IMR-90 (cell line): ENCODE measurements at regions not wholly inside any gene's neighbourhood (a gene's known extent, or its start where the extent isn't known, plus 50 kb on each side); places are given as distances from the start of the nearest gene placed in this dataset.

ENCODE experiments used
- ATAC-seq: fragments of 200-7000 bp; cut with Tn5 transposase; 2 replicates; pipeline ENCODE4 v1.9.1; 2020; ENCODE audit warnings: low read depth, mild to moderate bottlenecking, moderate library complexity
- BruUV-seq: library from RNA; stranded (reverse); fragments of 400-500 nt; replicated peaks from 2 replicates; lab custom pipeline; 2021; lab: Mats Ljungman, UMichigan
- CTCF ChIA-PET: fragments of 300-600 bp; formaldehyde crosslinking; extraction: SDS; loops from one replicate; lab custom pipeline; 2021; ENCODE audit warnings: antibody characterized with exemption; lab: Yijun Ruan, JAX
- POLR2A ChIA-PET: fragments of 300-600 bp; sonication (Branson Sonifier 250); formaldehyde crosslinking; loops from one replicate; lab custom pipeline; 2022; ENCODE audit warnings: antibody characterized with exemption; ENCODE audit not compliant: unreplicated experiment; lab: Charles Lee
- DNase-seq: peaks from one replicate; pipeline ENCODE4 v3.0.0; 2013
- H2AFZ ChIP-seq: replicated peaks from 2 replicates; pipeline ENCODE3; 2013; ENCODE audit warnings: low read length, mild to moderate bottlenecking; ENCODE audit not compliant: poor library complexity
- H2AK5ac ChIP-seq: 2 replicates; pipeline ENCODE4 v1.6.1; 2013; ENCODE audit warnings: low read depth, low read length, inconsistent platforms
- H2AK9ac ChIP-seq: replicated peaks from 2 replicates; pipeline ENCODE3; 2013; ENCODE audit warnings: mild to moderate bottlenecking, low read depth, low read length, moderate library complexity; ENCODE audit not compliant: poor library complexity
- H2BK120ac ChIP-seq: 2 replicates; pipeline ENCODE4 v1.6.1; 2013; ENCODE audit warnings: low read depth, low read length, inconsistent platforms
- H2BK15ac ChIP-seq: 3 replicates; pipeline ENCODE4 v1.6.1; 2013; ENCODE audit warnings: low read depth, low read length, inconsistent platforms
- H2BK20ac ChIP-seq: 2 replicates; pipeline ENCODE4 v1.6.1; 2013; ENCODE audit warnings: low read depth, mild to moderate bottlenecking, inconsistent platforms, low read length, moderate library complexity
- H2BK5ac ChIP-seq: 2 replicates; pipeline ENCODE4 v1.6.1; 2013; ENCODE audit warnings: mild to moderate bottlenecking, low read depth, low read length, inconsistent platforms; ENCODE audit not compliant: poor library complexity, severe bottlenecking
- H3K14ac ChIP-seq: replicated peaks from 2 replicates; pipeline ENCODE4 v1.6.1; 2013; ENCODE audit warnings: low read depth, low read length, inconsistent platforms
- H3K18ac ChIP-seq: 2 replicates; pipeline ENCODE4 v1.6.1; 2013; ENCODE audit warnings: low read depth, low read length, control low read depth
- H3K23ac ChIP-seq: 2 replicates; pipeline ENCODE4 v1.6.1; 2013; ENCODE audit warnings: low read depth, low read length, inconsistent platforms
- H3K27ac ChIP-seq: 2 replicates; pipeline ENCODE4 v1.5.1; 2013; ENCODE audit warnings: mild to moderate bottlenecking, control low read depth, low read length; ENCODE audit not compliant: insufficient read depth
- H3K27me3 ChIP-seq: 2 replicates; pipeline ENCODE4 v1.6.1; 2013; ENCODE audit warnings: low read length; ENCODE audit not compliant: control insufficient read depth, insufficient read depth
- H3K36me3 ChIP-seq: 2 replicates; pipeline ENCODE4 v1.6.1; 2013; ENCODE audit warnings: low read length, mixed read lengths; ENCODE audit not compliant: control insufficient read depth, insufficient read depth
- H3K4ac ChIP-seq: 2 replicates; pipeline ENCODE4 v1.6.1; 2013; ENCODE audit warnings: low read depth, low read length, inconsistent platforms
- H3K4me1 ChIP-seq: 2 replicates; pipeline ENCODE4 v1.6.1; 2013; ENCODE audit warnings: low read length, mixed read lengths; ENCODE audit not compliant: control insufficient read depth, insufficient read depth
- H3K4me2 ChIP-seq: 2 replicates; pipeline ENCODE4 v1.6.1; 2013; ENCODE audit warnings: low read depth, mild to moderate bottlenecking, control low read depth, low read length, moderate library complexity
- H3K4me3 ChIP-seq: 2 replicates; pipeline ENCODE4 v1.5.1; 2013; ENCODE audit warnings: low read depth, mild to moderate bottlenecking, control low read depth, low read length, moderate library complexity; ENCODE audit not compliant: insufficient read depth
- H3K56ac ChIP-seq: 2 replicates; pipeline ENCODE4 v1.6.1; 2013; ENCODE audit warnings: low read length, inconsistent platforms; ENCODE audit not compliant: insufficient read depth; ENCODE audit errors: extremely low read depth
- H3K79me1 ChIP-seq, 2 experiments: 2 replicates each; pipeline ENCODE4 v1.6.1; 2013; ENCODE audit warnings: low read length in 2 of 2, inconsistent platforms in 1 of 2, low read depth in 1 of 2
- H3K9ac ChIP-seq: 2 replicates; pipeline ENCODE4 v1.6.1; 2013; ENCODE audit warnings: low read depth, low read length, control low read depth
- H3K9me1 ChIP-seq: 2 replicates; pipeline ENCODE4 v1.6.1; 2013; ENCODE audit warnings: low read length, inconsistent platforms; ENCODE audit not compliant: insufficient read depth
- H3K9me3 ChIP-seq: 2 replicates; pipeline ENCODE4 v1.6.1; 2013; ENCODE audit warnings: low read length; ENCODE audit not compliant: control insufficient read depth, insufficient read depth
- H4K20me1 ChIP-seq: 2 replicates; pipeline ENCODE4 v1.6.1; 2013; ENCODE audit warnings: low read length, inconsistent platforms; ENCODE audit not compliant: insufficient read depth
- H4K5ac ChIP-seq: 2 replicates; pipeline ENCODE4 v1.6.1; 2013; ENCODE audit warnings: mild to moderate bottlenecking, low read depth, low read length, control low read depth
- H4K8ac ChIP-seq, 2 experiments: 2 replicates each; pipeline ENCODE4 v1.6.1; 2013; ENCODE audit warnings: low read depth in 2 of 2, low read length in 2 of 2, control low read depth in 1 of 2, inconsistent platforms in 1 of 2
- H4K91ac ChIP-seq: 2 replicates; pipeline ENCODE4 v1.6.1; 2013; ENCODE audit warnings: low read depth, low read length, inconsistent platforms; ENCODE audit not compliant: insufficient read depth
- BHLHE40 ChIP-seq: fragments of 150-350 bp; IDR thresholded peaks from 2 replicates; pipeline ENCODE4 v1.6.1; 2016; ENCODE audit warnings: mild to moderate bottlenecking, low read depth, low read length
- CEBPB ChIP-seq: IDR thresholded peaks from 2 replicates; pipeline ENCODE4 v1.6.1; 2012; ENCODE audit warnings: low read depth, low read length, improper control_type of control experiment
- CHD1 ChIP-seq: IDR thresholded peaks from 2 replicates; pipeline ENCODE4 v1.6.1; 2012; ENCODE audit warnings: low read depth, low read length, improper control_type of control experiment
- CTCF ChIP-seq: conservative IDR thresholded peaks from 2 replicates; pipeline ENCODE4 v1.5.1; 2012; ENCODE audit warnings: mild to moderate bottlenecking, low read depth, low read length, improper control_type of control experiment
- FOS ChIP-seq: fragments of 150-350 bp; IDR thresholded peaks from 2 replicates; pipeline ENCODE4 v1.6.1; 2016; ENCODE audit warnings: low read depth, low read length
- MAFK ChIP-seq: IDR thresholded peaks from 2 replicates; pipeline ENCODE4 v1.6.1; 2012; ENCODE audit warnings: low read depth, low read length, improper control_type of control experiment
- MAZ ChIP-seq: IDR thresholded peaks from 2 replicates; pipeline ENCODE4 v1.6.1; 2012; ENCODE audit warnings: low read depth, mild to moderate bottlenecking, low read length, improper control_type of control experiment, moderate library complexity, borderline replicate concordance
- MXI1 ChIP-seq: IDR thresholded peaks from 2 replicates; pipeline ENCODE4 v1.6.1; 2012; ENCODE audit warnings: low read depth, mild to moderate bottlenecking, low read length, moderate library complexity, borderline replicate concordance
- NFE2L2 ChIP-seq: fragments of 150-350 bp; IDR thresholded peaks from 2 replicates; pipeline ENCODE4 v1.6.1; 2016; ENCODE audit warnings: low read depth, mild to moderate bottlenecking, low read length
- POLR2A ChIP-seq: IDR thresholded peaks from 2 replicates; pipeline ENCODE4 v1.6.1; 2012; ENCODE audit warnings: mild to moderate bottlenecking, low read depth, low read length
- RAD21 ChIP-seq: IDR thresholded peaks from 2 replicates; pipeline ENCODE4 v1.6.1; 2012; ENCODE audit warnings: low read length, improper control_type of control experiment
- RCOR1 ChIP-seq: IDR thresholded peaks from 2 replicates; pipeline ENCODE4 v1.6.1; 2012; ENCODE audit warnings: mild to moderate bottlenecking, low read length, improper control_type of control experiment; ENCODE audit not compliant: insufficient replicate concordance
- RFX5 ChIP-seq: IDR thresholded peaks from 2 replicates; pipeline ENCODE4 v1.8.0; 2012; ENCODE audit warnings: low read depth, mild to moderate bottlenecking, low read length, moderate library complexity
- SMC3 ChIP-seq: fragments of 150-350 bp; IDR thresholded peaks from 2 replicates; pipeline ENCODE4 v1.6.1; 2016; ENCODE audit warnings: low read depth, mild to moderate bottlenecking, antibody characterized with exemption, low read length, moderate library complexity
- dilution Hi-C: fragments of 300-500 bp; cut with HindIII; formaldehyde crosslinking; loops from one replicate; pipeline ENCODE4 v1.14.3; 2018; ENCODE audit warnings: low sequenced_read_pairs; ENCODE audit not compliant: unreplicated experiment
- in situ Hi-C: fragments of 300-500 bp; cut with MboI; formaldehyde crosslinking; loops from 3 replicates; pipeline ENCODE4 v1.14.3; 2019; ENCODE audit warnings: low sequenced_read_pairs, inconsistent platforms, mixed read lengths
- intact Hi-C: fragments of 100-400 bp; cut with micrococcal nuclease; formaldehyde crosslinking; loops from 2 replicates; pipeline ENCODE4 v1.10.0; 2022
- TF ChIP-seq, protein P1 (sequence below): fragments of 150-350 bp; IDR thresholded peaks from 2 replicates; pipeline ENCODE4 v1.6.1; 2016; ENCODE audit warnings: low read depth, mild to moderate bottlenecking, low read length, moderate library complexity, borderline replicate concordance
- TF ChIP-seq, protein P2 (sequence below): fragments of 150-350 bp; IDR thresholded peaks from 2 replicates; pipeline ENCODE4 v1.6.1; 2017; ENCODE audit warnings: mild to moderate bottlenecking, antibody characterized with exemption, low read length, low read depth

DNA sequence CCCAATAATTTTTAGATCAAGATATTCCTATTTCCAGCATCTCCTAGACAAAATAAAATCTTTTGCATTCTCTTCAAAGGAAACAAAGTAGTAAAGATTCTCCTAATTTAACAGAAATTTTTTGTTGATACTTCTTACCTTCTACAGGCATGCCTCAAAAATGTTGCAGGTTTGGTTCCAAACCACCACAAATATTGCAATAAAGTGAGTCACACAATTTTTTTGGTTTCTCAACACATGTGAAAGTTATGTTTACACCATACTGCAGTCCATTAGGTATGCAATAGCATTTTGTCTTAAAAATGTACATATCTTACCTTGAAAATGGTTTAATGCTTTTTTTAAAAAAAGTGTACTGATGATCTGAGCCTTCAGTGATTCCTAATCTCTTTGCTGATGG is 65.6 kb upstream of the USP15 start:
- BruUV-seq, result no TSS peak
- Histone ChIP-seq H3K56ac (no peak overlapping the region), H3K4me3 (no peak overlapping the region), H3K4me1 (peaks cover 2% of the 10 kb centered on the region; the same call in 1 of the 2 replicates), H3K79me1 (no peaks in the 10 kb centered on the region), H4K5ac (no peak overlapping the region), H2BK5ac (no peak overlapping the region), H2BK20ac (no peak overlapping the region), H4K20me1 (no peaks in the 10 kb centered on the region), H3K27me3 (peaks cover 29% of the 10 kb centered on the region), H2BK120ac (no peak overlapping the region), H3K4ac (no peak overlapping the region), H2BK15ac (no peak overlapping the region), H3K36me3 (no peaks in the 10 kb centered on the region), H4K91ac (no peak overlapping the region), H3K23ac (no peak overlapping the region), H3K9me3 (peaks cover 6% of the 10 kb centered on the region; the same call in 1 of the 2 replicates), H3K9me1 (no peaks in the 10 kb centered on the region), H2AK5ac (no peak overlapping the region), H3K14ac (no peak overlapping the region), H3K27ac (no peak overlapping the region), H2AK9ac (no peak overlapping the region), H3K18ac (no peak overlapping the region), H4K8ac (no peak overlapping the region), H3K4me2 (no peak overlapping the region), H3K9ac (no peak overlapping the region), H2AFZ (no peak overlapping the region)
- intact Hi-C loops (loop anchor here (5.0 kb wide), 1 partner anchor 187 kb away; no protein-coding TSS in a partner anchor), dilution Hi-C loops (no loop called here), in situ Hi-C loops (no loop called here)
- ATAC-seq, result no peak
- CTCF ChIA-PET, result no interaction called here
- no peak for DNase-seq
- TF ChIP-seq CEBPB (no peak), RCOR1 (no peak), RFX5 (no peak), CTCF (no peak), MAFK (no peak), SMC3 (no peak), RAD21 (no peak), FOS (no peak), MXI1 (no peak), NFE2L2 (no peak), BHLHE40 (no peak), CHD1 (no peak), POLR2A (no peak), MAZ (no peak)
- TF ChIP-seq, protein P1, sequence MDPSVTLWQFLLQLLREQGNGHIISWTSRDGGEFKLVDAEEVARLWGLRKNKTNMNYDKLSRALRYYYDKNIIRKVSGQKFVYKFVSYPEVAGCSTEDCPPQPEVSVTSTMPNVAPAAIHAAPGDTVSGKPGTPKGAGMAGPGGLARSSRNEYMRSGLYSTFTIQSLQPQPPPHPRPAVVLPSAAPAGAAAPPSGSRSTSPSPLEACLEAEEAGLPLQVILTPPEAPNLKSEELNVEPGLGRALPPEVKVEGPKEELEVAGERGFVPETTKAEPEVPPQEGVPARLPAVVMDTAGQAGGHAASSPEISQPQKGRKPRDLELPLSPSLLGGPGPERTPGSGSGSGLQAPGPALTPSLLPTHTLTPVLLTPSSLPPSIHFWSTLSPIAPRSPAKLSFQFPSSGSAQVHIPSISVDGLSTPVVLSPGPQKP, result no peak
- TF ChIP-seq, protein P2, sequence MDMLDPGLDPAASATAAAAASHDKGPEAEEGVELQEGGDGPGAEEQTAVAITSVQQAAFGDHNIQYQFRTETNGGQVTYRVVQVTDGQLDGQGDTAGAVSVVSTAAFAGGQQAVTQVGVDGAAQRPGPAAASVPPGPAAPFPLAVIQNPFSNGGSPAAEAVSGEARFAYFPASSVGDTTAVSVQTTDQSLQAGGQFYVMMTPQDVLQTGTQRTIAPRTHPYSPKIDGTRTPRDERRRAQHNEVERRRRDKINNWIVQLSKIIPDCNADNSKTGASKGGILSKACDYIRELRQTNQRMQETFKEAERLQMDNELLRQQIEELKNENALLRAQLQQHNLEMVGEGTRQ, result no peak
- POLR2A ChIA-PET, result interaction anchor here (0.6 kb wide), 1 partner anchor 121 kb away, joined by 3 read pairs; no protein-coding TSS in a partner anchor
